PC-9 (cell line): ENCODE measurements at regions not wholly inside any gene's neighbourhood (a gene's known extent, or its start where the extent isn't known, plus 50 kb on each side); places are given as distances from the start of the nearest gene placed in this dataset.

ENCODE experiments used
- CTCF ChIP-seq: fragments of 200-600 bp; sonication (generic); conservative IDR thresholded peaks from 2 replicates; pipeline ENCODE4 v1.6.1; 2017; ENCODE audit warnings: mixed run types, antibody characterized with exemption, mild to moderate bottlenecking, moderate library complexity
- EZH2 ChIP-seq: fragments of 200-600 bp; sonication (generic); IDR thresholded peaks from 2 replicates; pipeline ENCODE4 v1.8.0; 2017; ENCODE audit warnings: antibody characterized with exemption, low read depth

- TF ChIP-seq CTCF: no peak
- TF ChIP-seq EZH2: no peak
Observed at GRCh38 chr1:200243042-200243437, 166.8 kb downstream of the ZNF281 start.
